ENCODE measurements at regions not wholly inside any gene's neighbourhood (a gene's known extent, or its start where the extent isn't known, plus 50 kb on each side); places are given as distances from the start of the nearest gene placed in this dataset.

DNA sequence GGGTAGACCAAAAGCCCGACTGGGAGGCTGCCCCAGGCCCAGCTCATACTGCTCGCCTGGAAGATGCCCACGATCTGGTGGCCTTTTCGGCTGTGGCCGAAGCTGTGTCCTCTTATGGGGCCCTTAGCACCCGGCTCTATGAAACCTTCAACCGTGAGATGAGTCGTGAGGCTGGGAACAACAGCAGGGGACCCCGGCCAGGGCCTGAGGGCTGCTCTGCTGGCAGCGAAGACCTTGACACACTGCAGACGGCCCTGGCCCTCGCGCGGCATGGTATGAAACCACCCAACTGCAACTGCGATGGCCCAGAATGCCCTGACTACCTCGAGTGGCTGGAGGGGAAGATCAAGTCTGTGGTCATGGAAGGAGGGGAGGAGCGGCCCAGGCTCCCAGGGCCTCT, 61.7 kb downstream of the TET3 start:
- H3K9me3 ChIP-seq (replicated peaks; ENCODE audit: control insufficient read depth, low read depth, low read length): no peaks in the 10 kb centered on the region
- H3K36me3 ChIP-seq (ENCODE audit: control insufficient read depth, insufficient read depth, low read length): peaks cover 30% of the 10 kb centered on the region
- H3K4me3 ChIP-seq (ENCODE audit: low read length): no peak overlapping the region
- peaks cover 21% of the 10 kb centered on the region for H3K4me1 ChIP-seq (ENCODE audit: control insufficient read depth, insufficient read depth, low read length)
- 96% methylated on average over 15 of the region's 17 CpGs for WGBS (ENCODE audit: insufficient coverage)
- no peaks in the 10 kb centered on the region for H3K27me3 ChIP-seq (ENCODE audit: control insufficient read depth, insufficient read depth, low read length)
- H3K27ac ChIP-seq (ENCODE audit: low read length): no peak overlapping the region
- DNase-seq: no peak

DNA sequence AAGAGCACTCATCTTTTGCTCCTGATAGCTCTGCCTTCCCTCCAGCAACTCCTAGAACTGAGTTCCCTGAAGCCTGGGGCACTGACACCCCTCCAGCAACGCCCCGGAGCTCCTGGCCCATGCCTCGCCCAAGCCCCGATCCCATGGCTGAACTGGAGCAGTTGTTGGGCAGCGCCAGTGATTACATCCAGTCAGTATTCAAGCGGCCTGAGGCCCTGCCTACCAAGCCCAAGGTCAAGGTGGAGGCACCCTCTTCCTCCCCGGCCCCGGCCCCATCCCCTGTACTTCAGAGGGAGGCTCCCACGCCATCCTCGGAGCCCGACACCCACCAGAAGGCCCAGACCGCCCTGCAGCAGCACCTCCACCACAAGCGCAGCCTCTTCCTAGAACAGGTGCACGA, 62.4 kb downstream of the TET3 start:
- peaks cover 30% of the 10 kb centered on the region for H3K36me3 ChIP-seq (ENCODE audit: control insufficient read depth, insufficient read depth, low read length)
- no peak overlapping the region for H3K27ac ChIP-seq (ENCODE audit: low read length)
- no peaks in the 10 kb centered on the region for H3K9me3 ChIP-seq (replicated peaks; ENCODE audit: control insufficient read depth, low read depth, low read length)
- H3K4me1 ChIP-seq (ENCODE audit: control insufficient read depth, insufficient read depth, low read length): peaks cover 15% of the 10 kb centered on the region
- H3K27me3 ChIP-seq (ENCODE audit: control insufficient read depth, insufficient read depth, low read length): no peaks in the 10 kb centered on the region
- DNase-seq: no peak
- no peak overlapping the region for H3K4me3 ChIP-seq (ENCODE audit: low read length)
- WGBS (ENCODE audit: insufficient coverage): 93% methylated on average over 14 of the region's 14 CpGs

DNA sequence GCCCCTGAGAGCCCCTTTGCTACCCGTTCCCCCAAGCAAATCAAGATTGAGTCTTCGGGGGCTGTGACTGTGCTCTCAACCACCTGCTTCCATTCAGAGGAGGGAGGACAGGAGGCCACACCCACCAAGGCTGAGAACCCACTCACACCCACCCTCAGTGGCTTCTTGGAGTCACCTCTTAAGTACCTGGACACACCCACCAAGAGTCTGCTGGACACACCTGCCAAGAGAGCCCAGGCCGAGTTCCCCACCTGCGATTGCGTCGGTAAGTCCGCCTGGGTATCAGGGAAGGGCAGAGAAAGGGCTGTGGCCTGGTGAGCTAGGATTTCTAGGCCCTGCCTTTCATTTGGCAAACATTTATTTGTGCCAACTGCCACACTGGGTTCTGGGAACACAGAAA, 63.4 kb downstream of the TET3 start:
- peaks cover 14% of the 10 kb centered on the region for H3K4me1 ChIP-seq (ENCODE audit: control insufficient read depth, insufficient read depth, low read length)
- H3K4me3 ChIP-seq (ENCODE audit: low read length): no peak overlapping the region
- H3K9me3 ChIP-seq (replicated peaks; ENCODE audit: control insufficient read depth, low read depth, low read length): no peaks in the 10 kb centered on the region
- peaks cover 30% of the 10 kb centered on the region for H3K36me3 ChIP-seq (ENCODE audit: control insufficient read depth, insufficient read depth, low read length)
- 94% methylated on average over 7 of the region's 7 CpGs for WGBS (ENCODE audit: insufficient coverage)
- H3K27ac ChIP-seq (ENCODE audit: low read length): no peak overlapping the region
- no peak for DNase-seq
- H3K27me3 ChIP-seq (ENCODE audit: control insufficient read depth, insufficient read depth, low read length): no peaks in the 10 kb centered on the region

DNA sequence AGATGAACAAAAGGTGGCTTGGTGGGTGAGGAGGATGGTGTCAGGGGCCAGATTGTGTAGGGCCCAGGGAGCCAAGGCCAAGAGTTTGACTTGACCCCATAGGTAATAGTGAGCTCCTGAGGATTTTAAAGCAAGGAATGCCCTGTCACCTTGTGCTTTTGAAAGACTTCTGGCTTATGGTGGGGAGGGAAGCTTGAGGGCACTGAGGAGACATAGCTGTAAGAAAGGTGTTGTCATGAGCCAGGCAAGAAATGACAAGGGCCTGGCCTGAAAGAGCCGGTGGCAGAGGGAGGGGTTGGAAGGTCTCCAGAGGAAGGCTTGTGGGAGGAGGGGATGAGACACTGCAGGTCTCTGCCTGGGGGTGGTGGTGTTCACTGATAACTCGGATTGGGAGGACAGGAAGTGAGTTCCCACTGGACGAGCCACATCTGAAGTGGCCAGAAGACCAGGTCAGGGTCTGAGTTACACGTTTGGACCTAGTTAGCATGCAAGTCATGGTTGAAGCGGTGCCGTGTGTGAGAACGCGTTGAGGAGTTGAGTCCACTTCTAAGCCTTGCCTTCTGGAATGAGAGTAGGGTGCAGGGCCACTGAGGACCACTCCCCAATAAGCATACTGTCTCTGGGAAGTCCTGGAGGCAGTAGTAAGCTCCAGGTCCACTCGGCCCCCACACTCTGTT, 64.3 kb downstream of the TET3 start:
- Histone ChIP-seq H3K4me1 (ENCODE audit: control insufficient read depth, insufficient read depth, low read length) (peaks cover 9% of the 10 kb centered on the region), H3K4me3 (ENCODE audit: low read length) (no peak overlapping the region), H3K27me3 (ENCODE audit: control insufficient read depth, insufficient read depth, low read length) (no peaks in the 10 kb centered on the region), H3K9me3 (replicated peaks; ENCODE audit: control insufficient read depth, low read depth, low read length) (no peaks in the 10 kb centered on the region), H3K27ac (ENCODE audit: low read length) (no peak overlapping the region), H3K36me3 (ENCODE audit: control insufficient read depth, insufficient read depth, low read length) (peaks cover 30% of the 10 kb centered on the region)
- 80% methylated on average over 8 of the region's 9 CpGs for WGBS (ENCODE audit: insufficient coverage)
- no peak for DNase-seq

DNA sequence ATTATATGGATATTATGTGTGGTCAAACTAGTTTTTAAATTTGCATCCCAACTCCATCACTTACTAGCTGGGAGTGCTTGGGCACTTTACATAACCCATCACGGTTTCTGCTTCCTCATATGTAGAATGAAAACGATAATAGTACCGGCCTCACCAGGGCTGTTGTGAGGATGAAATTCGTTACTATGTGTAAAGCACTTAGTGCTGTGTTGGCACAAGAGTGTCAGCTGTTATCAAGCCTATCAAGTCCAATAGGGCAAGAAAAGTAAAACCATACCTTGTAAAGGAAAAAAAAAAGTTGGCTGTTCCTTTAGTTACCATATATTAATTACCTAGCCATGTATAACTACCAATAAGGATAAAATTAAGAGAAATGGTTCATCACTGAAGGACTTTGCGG, 65.4 kb downstream of the TET3 start:
- no peak overlapping the region for H3K4me3 ChIP-seq (ENCODE audit: low read length)
- no peaks in the 10 kb centered on the region for H3K9me3 ChIP-seq (replicated peaks; ENCODE audit: control insufficient read depth, low read depth, low read length)
- no peak for DNase-seq
- no peak overlapping the region for H3K27ac ChIP-seq (ENCODE audit: low read length)
- H3K27me3 ChIP-seq (ENCODE audit: control insufficient read depth, insufficient read depth, low read length): no peaks in the 10 kb centered on the region
- peaks cover 9% of the 10 kb centered on the region for H3K4me1 ChIP-seq (ENCODE audit: control insufficient read depth, insufficient read depth, low read length)
- no CpG with 5 or more reads among the region's 5 CpGs for WGBS (ENCODE audit: insufficient coverage)
- peaks cover 30% of the 10 kb centered on the region for H3K36me3 ChIP-seq (ENCODE audit: control insufficient read depth, insufficient read depth, low read length)

DNA sequence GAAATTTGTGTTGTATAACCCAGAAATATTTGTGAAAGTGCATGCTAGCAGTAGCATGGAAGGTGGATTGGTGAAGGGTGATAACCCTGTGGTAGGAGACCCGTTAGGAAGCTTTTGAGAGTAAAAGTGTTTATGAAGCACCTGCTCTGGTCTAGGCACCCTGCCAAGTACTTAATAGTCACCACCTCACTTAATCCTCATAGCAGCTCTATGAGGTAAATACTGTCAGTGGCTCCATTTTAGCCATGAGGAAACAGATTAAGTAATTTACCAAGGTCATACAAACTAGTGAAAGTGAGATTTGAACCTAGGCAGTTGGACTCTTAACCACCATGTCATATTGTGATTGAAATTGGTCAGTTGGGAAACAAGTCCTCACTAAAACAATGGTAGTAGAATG, 66.8 kb downstream of the TET3 start:
- peaks cover 25% of the 10 kb centered on the region for H3K36me3 ChIP-seq (ENCODE audit: control insufficient read depth, insufficient read depth, low read length)
- H3K27me3 ChIP-seq (ENCODE audit: control insufficient read depth, insufficient read depth, low read length): no peaks in the 10 kb centered on the region
- H3K4me1 ChIP-seq (ENCODE audit: control insufficient read depth, insufficient read depth, low read length): no peaks in the 10 kb centered on the region
- H3K9me3 ChIP-seq (replicated peaks; ENCODE audit: control insufficient read depth, low read depth, low read length): no peaks in the 10 kb centered on the region
- DNase-seq: no peak
- no CpG with 5 or more reads among the region's 1 CpG for WGBS (ENCODE audit: insufficient coverage)
- no peak overlapping the region for H3K27ac ChIP-seq (ENCODE audit: low read length)
- H3K4me3 ChIP-seq (ENCODE audit: low read length): no peak overlapping the region

DNA sequence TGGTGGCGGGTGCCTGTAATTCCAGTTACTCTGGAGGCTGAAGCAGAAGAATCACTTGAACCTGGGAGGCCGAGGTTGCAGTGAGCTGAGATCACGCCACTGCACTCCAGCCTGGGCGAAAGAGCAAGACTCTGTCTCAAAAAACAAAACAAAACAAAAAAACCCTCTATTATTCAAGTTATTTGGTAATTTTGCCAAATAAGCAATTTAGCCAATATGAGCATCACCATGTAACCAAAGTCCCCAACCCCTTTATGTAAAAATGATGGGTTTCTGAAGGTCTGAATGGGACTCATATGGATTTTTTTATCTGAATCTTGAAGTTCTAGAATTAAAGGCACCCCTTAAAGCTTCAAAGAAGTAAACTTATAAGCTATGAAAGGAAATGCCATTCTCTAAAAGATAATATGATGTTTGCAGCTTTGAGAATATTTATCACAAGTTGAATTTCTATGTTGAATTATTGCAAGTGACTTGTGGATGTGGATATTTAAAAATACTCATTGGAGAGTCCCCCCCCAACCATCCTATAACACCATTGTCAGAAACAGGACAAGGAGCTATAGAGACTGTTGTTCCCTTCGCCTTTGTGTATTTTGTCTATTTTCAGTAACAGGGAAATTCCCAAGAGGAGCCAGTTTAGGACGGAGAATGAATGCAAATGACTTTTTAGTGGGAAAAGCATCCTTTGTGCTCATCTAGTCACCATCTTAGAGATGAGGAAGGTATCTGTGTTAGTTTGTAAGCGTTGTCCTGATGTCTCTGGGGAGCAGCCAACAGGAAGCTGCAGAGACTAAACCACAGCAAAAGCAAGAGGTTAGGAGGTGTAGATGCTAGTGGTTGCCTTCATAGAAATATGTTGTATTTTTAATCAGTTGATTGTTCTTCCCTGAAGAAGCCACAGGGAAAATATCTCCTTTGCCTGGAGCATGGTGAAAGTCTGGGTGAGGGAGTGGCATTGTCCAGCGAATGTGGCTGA, 68.3 kb downstream of the TET3 start:
- Histone ChIP-seq H3K9me3 (replicated peaks; ENCODE audit: control insufficient read depth, low read depth, low read length) (no peaks in the 10 kb centered on the region), H3K27ac (ENCODE audit: low read length) (no peak overlapping the region), H3K27me3 (ENCODE audit: control insufficient read depth, insufficient read depth, low read length) (no peaks in the 10 kb centered on the region), H3K4me3 (ENCODE audit: low read length) (no peak overlapping the region), H3K4me1 (ENCODE audit: control insufficient read depth, insufficient read depth, low read length) (no peaks in the 10 kb centered on the region), H3K36me3 (ENCODE audit: control insufficient read depth, insufficient read depth, low read length) (peaks cover 11% of the 10 kb centered on the region)
- DNase-seq: no peak
- WGBS (ENCODE audit: insufficient coverage): no CpG with 5 or more reads among the region's 8 CpGs

DNA sequence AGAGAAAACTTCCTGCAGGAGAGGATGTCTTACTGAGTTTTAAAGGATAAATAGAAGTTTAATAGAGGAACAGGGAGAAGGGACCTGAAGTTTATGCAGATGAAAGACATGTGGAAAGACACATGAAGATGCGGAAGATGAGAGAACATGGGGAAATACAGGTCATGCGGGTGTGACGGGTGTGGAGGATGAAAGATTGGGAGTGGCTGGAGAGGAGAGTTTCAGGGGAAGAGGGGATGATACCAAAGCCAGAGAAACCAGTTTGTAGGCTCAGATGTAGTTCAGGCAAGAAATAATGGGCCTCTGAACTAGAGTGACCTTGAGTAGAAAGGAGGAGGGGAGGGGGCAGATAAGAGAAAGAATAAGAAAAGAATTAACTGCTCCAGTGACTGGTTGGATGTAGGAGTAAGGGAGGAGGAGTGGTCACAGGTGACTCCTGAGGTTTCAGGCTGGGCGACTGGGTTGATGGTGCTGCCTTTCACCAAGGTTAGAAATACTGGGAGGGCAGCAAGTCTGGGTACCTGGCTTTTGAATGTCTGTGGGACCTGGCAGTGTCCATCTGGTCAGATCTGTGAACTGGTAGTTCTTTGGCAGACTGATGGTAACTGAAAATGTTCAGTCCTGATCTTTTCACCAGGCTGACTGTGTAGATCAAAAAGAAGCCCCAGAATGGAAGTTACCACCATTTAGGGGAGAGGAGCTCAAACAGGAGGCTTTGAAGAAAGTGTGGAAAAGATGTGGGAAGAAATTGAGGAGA, 69.4 kb downstream of the TET3 start:
- DNase-seq: no peak
- no peak overlapping the region for H3K27ac ChIP-seq (ENCODE audit: low read length)
- WGBS (ENCODE audit: insufficient coverage): 88% methylated on average over 4 of the region's 4 CpGs

DNA sequence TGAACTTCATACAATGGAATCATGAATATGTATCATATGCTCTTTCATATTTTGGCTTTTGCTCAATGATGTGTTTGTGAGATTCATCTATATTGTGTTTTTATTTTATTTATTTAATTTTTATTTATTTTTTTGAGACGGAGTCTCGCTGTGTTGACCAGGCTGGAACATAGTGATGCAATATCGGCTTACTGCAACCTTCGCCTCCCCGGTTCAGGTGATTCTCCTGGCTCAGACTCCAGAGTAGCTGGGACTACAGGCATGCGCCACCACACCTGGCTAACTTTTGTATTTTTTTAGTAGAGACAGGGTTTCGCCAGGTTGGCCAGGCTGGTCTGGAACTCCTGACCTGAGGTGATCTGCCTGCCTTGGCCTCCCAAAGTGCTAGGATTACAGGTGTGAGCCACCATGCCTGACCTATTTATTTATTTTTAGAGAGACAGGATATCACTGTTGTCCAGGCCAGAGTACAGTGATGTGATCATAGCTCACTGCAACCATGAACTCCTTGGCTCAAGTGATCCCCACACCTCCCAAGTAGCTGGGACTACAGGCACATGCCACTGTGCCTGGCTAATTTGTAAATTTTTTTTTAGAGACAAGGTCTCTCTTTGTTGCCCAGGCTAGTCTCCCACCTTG, 74.5 kb downstream of the TET3 start:
- no peaks in the 10 kb centered on the region for H3K9me3 ChIP-seq (replicated peaks; ENCODE audit: control insufficient read depth, low read depth, low read length)
- no peaks in the 10 kb centered on the region for H3K27me3 ChIP-seq (ENCODE audit: control insufficient read depth, insufficient read depth, low read length)
- H3K36me3 ChIP-seq (ENCODE audit: control insufficient read depth, insufficient read depth, low read length): no peaks in the 10 kb centered on the region
- H3K4me1 ChIP-seq (ENCODE audit: control insufficient read depth, insufficient read depth, low read length): no peaks in the 10 kb centered on the region
- no peak overlapping the region for H3K4me3 ChIP-seq (ENCODE audit: low read length)
- no peak for DNase-seq
- no peak overlapping the region for H3K27ac ChIP-seq (ENCODE audit: low read length)
- WGBS (ENCODE audit: insufficient coverage): 93% methylated on average over 7 of the region's 7 CpGs

More for the DNA sequence above, 69.4 kb downstream of the TET3 start:
- H3K27me3 ChIP-seq (ENCODE audit: control insufficient read depth, insufficient read depth, low read length): no peaks in the 10 kb centered on the region
- H3K36me3 ChIP-seq (ENCODE audit: control insufficient read depth, insufficient read depth, low read length): peaks cover 7% of the 10 kb centered on the region
- no peaks in the 10 kb centered on the region for H3K9me3 ChIP-seq (replicated peaks; ENCODE audit: control insufficient read depth, low read depth, low read length)
- H3K4me1 ChIP-seq (ENCODE audit: control insufficient read depth, insufficient read depth, low read length): no peaks in the 10 kb centered on the region
- H3K4me3 ChIP-seq (ENCODE audit: low read length): no peak overlapping the region
